Ishikawa (cell line): ENCODE measurements at regions not wholly inside any gene's neighbourhood (a gene's known extent, or its start where the extent isn't known, plus 50 kb on each side); places are given as distances from the start of the nearest gene placed in this dataset.
A peak's percentile ranks its signal among the peaks of the same experiment; 100 is the strongest.

Experiments used
- CEBPB ChIP-seq: IDR thresholded peaks from 2 replicates; pipeline ENCODE4 v1.6.1; 2012
- CREB1 ChIP-seq: IDR thresholded peaks from 2 replicates; pipeline ENCODE4 v1.6.1; 2012; ENCODE audit warnings: low read depth
- EP300 ChIP-seq: IDR thresholded peaks from 2 replicates; pipeline ENCODE4 v1.6.1; 2012; ENCODE audit warnings: borderline replicate concordance
- FOXM1 ChIP-seq: IDR thresholded peaks from 2 replicates; pipeline ENCODE4 v1.6.1; 2012; ENCODE audit warnings: low read depth, borderline replicate concordance
- MAX ChIP-seq: IDR thresholded peaks from 2 replicates; pipeline ENCODE4 v1.6.1; 2012
- NFIC ChIP-seq: IDR thresholded peaks from 2 replicates; pipeline ENCODE4 v1.6.1; 2012
- RAD21 ChIP-seq: IDR thresholded peaks from 2 replicates; pipeline ENCODE4 v1.6.1; 2012; ENCODE audit warnings: low read depth
- REST ChIP-seq: IDR thresholded peaks from 2 replicates; pipeline ENCODE4 v1.6.1; 2012; ENCODE audit warnings: low read depth, mild to moderate bottlenecking
- TAF1 ChIP-seq: IDR thresholded peaks from 2 replicates; pipeline ENCODE4 v1.6.1; 2012; ENCODE audit warnings: low read depth, mild to moderate bottlenecking
- TEAD4 ChIP-seq: IDR thresholded peaks from 2 replicates; pipeline ENCODE4 v1.6.1; 2012
- USF1 ChIP-seq: IDR thresholded peaks from 2 replicates; pipeline ENCODE4 v1.6.1; 2012
- YY1 ChIP-seq: IDR thresholded peaks from 2 replicates; pipeline ENCODE4 v1.6.1; 2012; ENCODE audit warnings: low read depth

GRCh38 chr20:40471261-40471629 lies 217.8 kb downstream of the MAFB start:
- TF ChIP-seq MAX: no peak
- no peak for TF ChIP-seq EP300
- TF ChIP-seq USF1: no peak
- TF ChIP-seq REST: no peak
- TF ChIP-seq YY1: no peak
- no peak for TF ChIP-seq CREB1
- TF ChIP-seq CEBPB: no peak
- no peak for TF ChIP-seq TAF1
- no peak for TF ChIP-seq TEAD4
- TF ChIP-seq NFIC: no peak
- TF ChIP-seq RAD21: peak; percentile 11; the same call in 1 of the 2 replicates
- TF ChIP-seq FOXM1: no peak
